ENCODE measurements at regions not wholly inside any gene's neighbourhood (a gene's known extent, or its start where the extent isn't known, plus 50 kb on each side); places are given as distances from the start of the nearest gene placed in this dataset.
"Not testable (repeated sequence)": the region's sequence is repeated elsewhere in the genome, so short reads cannot be mapped to it uniquely, and the experiment has no call there.

DNA sequence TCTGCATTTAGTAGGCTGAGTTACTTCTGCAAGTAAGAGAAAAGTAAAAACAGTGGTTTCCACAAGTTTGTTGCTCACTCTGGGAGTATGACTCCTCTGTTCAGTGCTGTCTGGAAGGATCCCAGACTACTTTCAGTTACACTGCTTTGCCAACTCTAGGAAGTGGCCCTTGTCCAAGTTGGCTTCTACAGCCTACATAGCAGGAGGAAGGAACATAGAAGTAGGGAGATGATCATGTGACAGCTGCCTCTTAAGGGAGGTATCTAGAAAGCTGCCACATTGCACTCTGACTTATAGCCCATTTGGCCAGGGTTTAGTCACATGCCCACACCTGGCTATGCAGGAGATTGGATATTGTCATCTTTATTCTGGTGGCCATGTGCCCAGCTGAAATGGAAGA, 298.1 kb downstream of the NSUN3 start:
- TF ChIP-seq, protein P1, sequence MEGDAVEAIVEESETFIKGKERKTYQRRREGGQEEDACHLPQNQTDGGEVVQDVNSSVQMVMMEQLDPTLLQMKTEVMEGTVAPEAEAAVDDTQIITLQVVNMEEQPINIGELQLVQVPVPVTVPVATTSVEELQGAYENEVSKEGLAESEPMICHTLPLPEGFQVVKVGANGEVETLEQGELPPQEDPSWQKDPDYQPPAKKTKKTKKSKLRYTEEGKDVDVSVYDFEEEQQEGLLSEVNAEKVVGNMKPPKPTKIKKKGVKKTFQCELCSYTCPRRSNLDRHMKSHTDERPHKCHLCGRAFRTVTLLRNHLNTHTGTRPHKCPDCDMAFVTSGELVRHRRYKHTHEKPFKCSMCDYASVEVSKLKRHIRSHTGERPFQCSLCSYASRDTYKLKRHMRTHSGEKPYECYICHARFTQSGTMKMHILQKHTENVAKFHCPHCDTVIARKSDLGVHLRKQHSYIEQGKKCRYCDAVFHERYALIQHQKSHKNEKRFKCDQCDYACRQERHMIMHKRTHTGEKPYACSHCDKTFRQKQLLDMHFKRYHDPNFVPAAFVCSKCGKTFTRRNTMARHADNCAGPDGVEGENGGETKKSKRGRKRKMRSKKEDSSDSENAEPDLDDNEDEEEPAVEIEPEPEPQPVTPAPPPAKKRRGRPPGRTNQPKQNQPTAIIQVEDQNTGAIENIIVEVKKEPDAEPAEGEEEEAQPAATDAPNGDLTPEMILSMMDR (conservative IDR thresholded peaks at IDR 0.05), result no peak
- no peak overlapping the region for H3K27ac ChIP-seq

DNA sequence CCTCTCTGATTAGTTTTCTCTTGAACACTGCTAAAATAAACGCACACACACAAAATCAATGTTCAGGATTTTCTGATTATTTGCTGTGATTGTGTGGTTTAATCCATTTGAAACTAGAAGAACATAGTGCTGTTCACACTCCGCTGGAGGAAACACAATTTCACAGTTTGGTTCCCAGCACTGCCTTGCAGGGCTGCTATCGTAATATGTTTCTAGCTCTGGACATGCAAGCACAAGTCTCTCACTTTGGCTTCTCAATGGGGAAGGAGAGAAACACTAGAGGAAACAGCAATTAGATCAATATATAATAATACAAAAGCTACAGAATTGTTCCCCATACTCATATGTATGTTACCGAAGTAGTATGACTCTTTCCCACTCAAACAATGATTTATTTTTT, 299.5 kb downstream of the NSUN3 start:
- TF ChIP-seq, protein P1 (conservative IDR thresholded peaks at IDR 0.05), result no peak
- H3K27ac ChIP-seq, result no peak overlapping the region

DNA sequence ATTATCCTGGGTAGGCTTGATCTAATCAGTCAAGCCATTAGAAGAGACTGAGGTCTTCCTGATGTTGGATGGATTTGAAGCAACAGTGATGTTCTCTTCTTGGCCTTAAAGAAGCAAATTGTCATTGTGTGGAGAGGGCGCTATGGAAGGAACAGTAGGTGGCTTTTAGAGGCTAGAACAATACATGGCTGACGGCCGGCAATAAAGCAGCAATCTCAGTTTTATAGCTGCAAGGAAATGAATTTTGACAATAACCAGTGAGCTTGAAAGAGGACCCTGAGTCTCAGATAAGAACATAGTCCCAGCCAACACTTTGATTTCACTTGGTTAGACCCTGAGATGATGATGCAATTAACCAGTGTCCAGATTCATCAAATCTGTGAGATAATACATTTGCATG, 302.1 kb downstream of the NSUN3 start:
- TF ChIP-seq, protein P1 (conservative IDR thresholded peaks at IDR 0.05), result no peak
- H3K27ac ChIP-seq, result no peak overlapping the region

DNA sequence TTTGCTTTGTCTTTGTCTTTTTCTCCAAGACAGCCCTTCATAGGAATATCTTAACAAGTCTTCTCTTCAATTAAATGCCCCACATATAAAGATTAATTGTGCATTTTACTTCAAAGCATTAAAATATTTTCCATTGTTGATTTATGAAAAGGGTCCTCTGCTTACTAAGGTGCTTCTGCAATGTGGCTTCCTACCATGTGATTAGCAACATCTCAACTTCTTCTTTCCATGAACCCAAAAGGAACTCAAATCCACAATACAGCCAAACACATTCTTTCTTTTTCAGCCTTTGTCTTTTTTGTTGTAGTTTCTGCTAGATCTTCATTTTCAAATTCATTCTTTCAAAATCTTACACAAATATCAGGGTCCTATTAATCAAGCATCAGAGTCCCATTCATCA, 309.2 kb downstream of the NSUN3 start:
- no peak overlapping the region for H3K27ac ChIP-seq
- TF ChIP-seq, protein P1 (conservative IDR thresholded peaks at IDR 0.05), result no peak

DNA sequence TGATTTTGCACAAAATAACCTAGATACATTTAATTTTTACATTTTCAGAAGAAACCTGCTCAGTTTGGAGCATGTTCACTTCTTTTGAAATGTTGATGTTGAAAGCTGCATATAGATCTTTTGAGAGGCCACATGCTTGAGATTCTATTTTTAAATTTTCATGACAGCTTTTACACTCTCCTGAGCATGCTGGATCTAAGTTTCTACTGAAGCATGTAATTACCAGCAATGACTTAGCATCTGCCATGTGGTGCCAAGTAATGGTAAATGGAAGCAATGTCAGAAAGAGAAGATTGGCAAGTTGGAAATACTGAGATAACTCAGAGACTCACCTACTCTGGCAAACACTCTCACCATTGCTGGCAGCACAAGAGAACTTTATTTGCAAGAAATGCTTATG, 310.6 kb downstream of the NSUN3 start:
- H3K27ac ChIP-seq, result no peak overlapping the region
- TF ChIP-seq, protein P1 (conservative IDR thresholded peaks at IDR 0.05), result no peak

DNA sequence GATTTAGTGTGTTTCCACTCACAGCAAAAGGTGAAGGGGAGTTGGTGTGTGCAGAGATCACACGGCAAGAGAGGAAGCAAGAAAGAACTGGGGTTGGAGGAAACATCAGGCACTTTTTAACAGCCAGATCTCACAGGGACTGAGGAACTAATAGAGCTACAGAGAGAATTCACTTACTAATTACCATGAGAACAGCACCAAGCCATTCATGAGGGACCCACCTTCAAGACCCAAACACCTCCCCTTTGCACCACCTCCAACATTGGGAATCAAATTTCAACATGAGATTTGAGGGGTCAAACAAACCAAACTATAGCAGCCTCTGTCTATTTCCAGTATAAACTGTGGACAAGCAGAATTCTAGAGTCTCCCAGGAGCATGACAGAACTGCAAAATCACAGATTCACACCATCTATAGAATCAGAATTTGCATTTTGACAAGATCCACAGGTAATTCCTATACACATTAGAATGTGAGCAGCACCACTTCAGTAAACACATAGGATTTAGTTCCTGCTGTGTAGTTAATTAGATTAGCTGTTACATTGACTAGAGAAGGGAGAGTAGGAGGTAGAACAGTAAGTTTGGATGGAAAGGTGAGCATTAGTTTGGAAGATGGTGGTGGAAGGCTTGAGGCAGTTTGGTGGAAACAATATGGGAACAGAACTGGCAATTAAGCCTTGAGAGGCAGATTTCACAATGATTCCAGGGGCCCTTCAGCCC, 311.7 kb downstream of the NSUN3 start:
- H3K27ac ChIP-seq, result no peak overlapping the region
- TF ChIP-seq, protein P1 (conservative IDR thresholded peaks at IDR 0.05), result no peak

DNA sequence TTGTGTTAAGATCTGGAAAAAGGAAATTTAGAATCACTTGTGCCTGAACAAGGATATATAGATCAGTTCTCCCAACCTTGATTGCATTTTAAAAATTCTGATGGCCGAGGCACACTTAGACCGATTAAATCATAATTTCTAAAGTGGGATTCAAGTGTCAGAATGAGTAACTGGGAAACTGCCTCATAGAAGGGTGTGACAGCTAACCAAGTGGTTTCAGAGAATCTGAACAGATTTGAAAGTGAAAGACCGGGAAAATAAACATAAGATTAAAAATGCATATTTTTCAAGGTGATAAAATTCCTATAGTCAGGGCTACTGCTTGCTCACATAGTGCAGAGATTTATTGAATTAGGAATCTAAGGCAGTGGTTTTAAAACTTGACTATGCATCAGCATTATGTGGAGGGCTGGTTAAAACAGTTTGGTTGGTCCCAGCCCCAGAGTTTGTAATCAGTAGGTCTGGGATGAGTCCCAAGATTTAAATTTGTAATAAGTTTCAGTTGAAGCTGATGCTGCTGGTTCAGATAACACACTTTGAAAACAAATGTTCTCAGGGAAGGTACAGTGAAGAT, 314.3 kb downstream of the NSUN3 start:
- not testable (repeated sequence) for H3K27ac ChIP-seq

DNA sequence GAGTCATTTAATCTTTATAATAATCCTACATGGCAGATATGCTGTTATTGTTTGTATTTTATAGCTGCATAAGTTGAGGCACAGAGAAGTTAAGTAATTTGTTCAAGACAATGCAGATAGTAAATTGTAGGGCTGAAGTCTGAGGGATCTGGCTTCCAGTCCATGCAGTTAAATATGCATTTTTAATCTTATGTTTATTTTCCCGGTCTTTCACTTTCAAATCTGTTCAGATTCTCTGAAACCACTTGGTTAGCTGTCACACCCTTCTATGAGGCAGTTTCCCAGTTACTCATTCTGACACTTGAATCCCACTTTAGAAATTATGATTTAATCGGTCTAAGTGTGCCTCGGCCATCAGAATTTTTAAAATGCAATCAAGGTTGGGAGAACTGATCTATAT, 315.0 kb downstream of the NSUN3 start:
- not testable (repeated sequence) for H3K27ac ChIP-seq
